GM12874 (cell line): ENCODE measurements at regions not wholly inside any gene's neighbourhood (a gene's known extent, or its start where the extent isn't known, plus 50 kb on each side); places are given as distances from the start of the nearest gene placed in this dataset.

Experiments
- CTCF ChIP-seq: IDR thresholded peaks from 2 replicates; pipeline ENCODE4 v1.5.1; 2011; ENCODE audit warnings: low read depth, mild to moderate bottlenecking, control low read depth, low read length, moderate library complexity; ENCODE audit not compliant: insufficient read depth

DNA sequence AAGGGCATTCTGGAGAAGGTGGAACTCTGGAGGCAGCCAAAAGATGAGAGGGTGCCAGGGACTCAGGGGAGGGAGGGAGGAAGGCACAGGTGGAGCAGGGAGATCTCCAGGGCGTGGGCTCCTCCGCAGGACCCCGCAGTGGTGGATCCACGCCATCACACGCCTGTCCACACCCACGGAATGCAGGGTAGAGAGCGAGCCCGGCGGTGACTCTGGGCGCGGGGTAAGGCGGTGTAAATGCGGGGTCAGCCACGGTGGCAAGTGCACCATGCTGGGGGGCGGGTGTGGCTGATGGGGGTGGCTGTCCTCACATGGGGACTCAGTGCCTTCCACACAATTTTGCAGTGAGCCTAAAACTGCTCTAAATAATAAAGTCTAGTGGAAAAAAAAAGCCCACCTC is 105.1 kb upstream of the TTC34 start:
- no peak for TF ChIP-seq CTCF

DNA sequence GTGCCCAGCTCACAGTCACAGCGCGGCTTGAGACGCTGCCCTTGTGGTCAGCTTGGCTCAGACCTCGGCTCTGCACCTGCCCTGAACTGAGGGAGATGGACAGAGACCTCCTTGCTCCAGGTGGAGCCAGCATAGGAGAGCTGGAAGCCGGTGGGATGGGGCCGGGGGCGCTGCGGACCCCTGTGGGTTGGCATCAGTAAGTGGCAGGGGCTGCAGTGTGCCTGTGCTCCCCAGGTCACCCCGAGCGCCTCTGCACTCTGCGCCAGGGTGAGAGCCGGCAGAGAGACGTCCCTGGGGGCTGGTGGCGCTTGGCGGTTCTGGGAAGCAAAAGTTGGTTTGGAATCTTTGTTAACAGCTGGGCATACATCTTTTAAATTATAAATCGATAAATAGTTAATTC is 105.6 kb upstream of the TTC34 start:
- TF ChIP-seq CTCF = no peak

GRCh38 chr1:2908081-2908480 is 106.6 kb upstream of the TTC34 start:
- no peak for TF ChIP-seq CTCF

- TF ChIP-seq CTCF = no peak
Observed at GRCh38 chr1:2908561-2908960, 107.1 kb upstream of the TTC34 start.

- TF ChIP-seq CTCF = no peak
Observed at GRCh38 chr1:2909797-2910196, 108.3 kb upstream of the TTC34 start.

DNA sequence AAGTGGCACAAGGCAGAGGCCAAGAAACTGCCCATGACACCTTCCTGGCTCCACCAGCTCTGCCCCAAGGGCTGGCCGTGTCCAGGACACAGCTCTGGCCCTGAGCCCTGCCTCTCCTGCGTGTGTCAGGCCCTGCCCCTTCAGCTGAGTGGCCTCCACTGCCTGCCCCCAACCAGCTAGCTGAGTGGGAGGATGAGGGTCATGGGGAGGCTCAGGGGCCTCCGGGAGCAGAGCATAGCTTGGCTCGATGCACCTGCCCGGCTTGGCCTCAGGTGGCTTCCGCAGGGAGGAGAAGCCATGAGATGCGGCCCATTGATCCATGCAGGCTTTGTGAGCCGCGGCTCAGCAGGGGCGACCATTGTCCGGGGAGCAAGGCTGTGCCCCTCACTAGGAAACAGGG is 108.7 kb upstream of the TTC34 start:
- TF ChIP-seq CTCF = no peak

GRCh38 chr1:2911421-2912178 is 109.7 kb upstream of the ACTRT2 start:
- TF ChIP-seq CTCF = no peak
